ENCODE measurements at regions not wholly inside any gene's neighbourhood (a gene's known extent, or its start where the extent isn't known, plus 50 kb on each side); places are given as distances from the start of the nearest gene placed in this dataset.

GRCh38 chr22:49666146-49666809, 161.4 kb downstream of the BRD1 start:
- no peak overlapping the region for H3K4me3 ChIP-seq (ENCODE audit: low read length)
- no peak for DNase-seq (ENCODE audit: low read depth)
- no peak for TF ChIP-seq CTCF (IDR thresholded peaks at IDR 0.05; ENCODE audit: insufficient read depth, low read depth, low read length, missing control alignments)

GRCh38 chr22:49664891-49665290, 162.8 kb downstream of the BRD1 start:
- no peak for DNase-seq (ENCODE audit: low read depth)
- no peak for TF ChIP-seq CTCF (IDR thresholded peaks at IDR 0.05; ENCODE audit: insufficient read depth, low read depth, low read length, missing control alignments)

GRCh38 chr22:49664371-49664881, 163.2 kb downstream of the BRD1 start:
- DNase-seq (ENCODE audit: low read depth): no peak
- H3K4me3 ChIP-seq (ENCODE audit: low read length): no peak overlapping the region
- TF ChIP-seq CTCF (IDR thresholded peaks at IDR 0.05; ENCODE audit: insufficient read depth, low read depth, low read length, missing control alignments): no peak

More at GRCh38 chr22:49664891-49665290, 162.8 kb downstream of the BRD1 start:
- no peak overlapping the region for H3K4me3 ChIP-seq (ENCODE audit: low read length)

- H3K4me3 ChIP-seq (ENCODE audit: low read length): no peak overlapping the region
- no peak for TF ChIP-seq CTCF (IDR thresholded peaks at IDR 0.05; ENCODE audit: insufficient read depth, low read depth, low read length, missing control alignments)
- no peak for DNase-seq (ENCODE audit: low read depth)
Measured at GRCh38 chr22:49663823-49664222, 163.8 kb downstream of the BRD1 start.

- DNase-seq (ENCODE audit: low read depth): no peak
- TF ChIP-seq CTCF (IDR thresholded peaks at IDR 0.05; ENCODE audit: insufficient read depth, low read depth, low read length, missing control alignments): no peak
Measured at GRCh38 chr22:49663311-49663711, 164.4 kb downstream of the BRD1 start.

GRCh38 chr22:49662681-49663080, 165.0 kb downstream of the BRD1 start:
- DNase-seq (ENCODE audit: low read depth): no peak
- H3K4me3 ChIP-seq (ENCODE audit: low read length): no peak overlapping the region
- no peak for TF ChIP-seq CTCF (IDR thresholded peaks at IDR 0.05; ENCODE audit: insufficient read depth, low read depth, low read length, missing control alignments)

More at GRCh38 chr22:49663311-49663711, 164.4 kb downstream of the BRD1 start:
- no peak overlapping the region for H3K4me3 ChIP-seq (ENCODE audit: low read length)

Measured in epithelial cell of esophagus (primary cell).